Stimulated activated naive CD8-positive, alpha-beta T cell treated with anti-CD3 and anti-CD28 coated beads, Interleukin-15, amount 100 ng/mL, for 72 hours (primary cell): ENCODE measurements at regions not wholly inside any gene's neighbourhood (a gene's known extent, or its start where the extent isn't known, plus 50 kb on each side); places are given as distances from the start of the nearest gene placed in this dataset.

Experiments used
- ATAC-seq: fragments of 150-1000 bp; cut with Tn5 transposase; 2 replicates; pipeline ENCODE4 v1.10.0; 2021; ENCODE audit warnings: mild to moderate bottlenecking, moderate library complexity
- DNase-seq, 2 donors: peaks; one replicate each; pipeline ENCODE4 v3.0.0; 2021 to 2022
- H3K27ac Mint-ChIP-seq, 2 donors: one replicate each; pipeline ENCODE4 v1.8.0; 2022; ENCODE audit warnings: mild to moderate bottlenecking in 2 of 2, mixed read lengths in 2 of 2, moderate library complexity in 2 of 2
- H3K27me3 Mint-ChIP-seq: one replicate; pipeline ENCODE4 v1.8.0; 2022; ENCODE audit warnings: mixed read lengths
- H3K4me1 Mint-ChIP-seq: one replicate; pipeline ENCODE4 v1.8.0; 2022; ENCODE audit warnings: mild to moderate bottlenecking, mixed read lengths
- H3K4me3 Mint-ChIP-seq, 2 donors: one replicate each; pipeline ENCODE4 v1.8.0; 2022; ENCODE audit warnings: mild to moderate bottlenecking in 2 of 2, mixed read lengths in 2 of 2, moderate library complexity in 1 of 2
- H3K9me3 Mint-ChIP-seq, 2 donors: one replicate each; pipeline ENCODE4 v1.8.0; 2022; ENCODE audit warnings: mixed read lengths in 2 of 2

GRCh38 chr6:137736048-137736818 is 130.8 kb upstream of the TNFAIP3 start:
- Mint-ChIP-seq H3K27me3 (peaks cover 23% of the 10 kb centered on the region), H3K9me3 (no peaks in the 10 kb centered on the region), H3K27ac (no peak overlapping the region), H3K4me1 (peaks cover 12% of the 10 kb centered on the region), H3K4me3 (no peak overlapping the region)
- no peak for DNase-seq
- ATAC-seq = peak; percentile 67

GRCh38 chr6:137736911-137737310 is 130.1 kb upstream of the TNFAIP3 start:
- H3K27ac Mint-ChIP-seq = no peak overlapping the region
- DNase-seq = no peak
- peaks cover 22% of the 10 kb centered on the region for H3K27me3 Mint-ChIP-seq
- peaks cover 12% of the 10 kb centered on the region for H3K4me1 Mint-ChIP-seq
- no peak for ATAC-seq
- H3K4me3 Mint-ChIP-seq = no peak overlapping the region
- H3K9me3 Mint-ChIP-seq = no peaks in the 10 kb centered on the region

GRCh38 chr6:137737836-137738596 is 129.0 kb upstream of the TNFAIP3 start:
- Mint-ChIP-seq H3K27me3 (peaks cover 16% of the 10 kb centered on the region), H3K4me1 (peaks cover 12% of the 10 kb centered on the region), H3K4me3 (no peak overlapping the region), H3K27ac (no peak overlapping the region), H3K9me3 (no peaks in the 10 kb centered on the region)
- no peak for DNase-seq
- no peak for ATAC-seq

GRCh38 chr6:137738931-137739504 is 128.0 kb upstream of the TNFAIP3 start:
- Mint-ChIP-seq H3K4me3 (no peak overlapping the region), H3K27ac (no peak overlapping the region), H3K4me1 (peaks cover 12% of the 10 kb centered on the region), H3K27me3 (peaks cover 12% of the 10 kb centered on the region), H3K9me3 (no peaks in the 10 kb centered on the region)
- ATAC-seq (no peak), DNase-seq (no peak)

GRCh38 chr6:137739544-137739943 is 127.5 kb upstream of the TNFAIP3 start:
- peaks cover 14% of the 10 kb centered on the region for H3K4me1 Mint-ChIP-seq
- H3K4me3 Mint-ChIP-seq = no peak overlapping the region
- DNase-seq = no peak
- H3K27ac Mint-ChIP-seq = no peak overlapping the region
- peaks cover 8% of the 10 kb centered on the region for H3K27me3 Mint-ChIP-seq
- no peaks in the 10 kb centered on the region for H3K9me3 Mint-ChIP-seq
- no peak for ATAC-seq

- no peak overlapping the region for H3K27ac Mint-ChIP-seq
- H3K4me3 Mint-ChIP-seq = no peak overlapping the region
- DNase-seq (no peak), ATAC-seq (no peak)
- H3K4me1 Mint-ChIP-seq = peaks cover 21% of the 10 kb centered on the region
- peaks cover 8% of the 10 kb centered on the region for H3K27me3 Mint-ChIP-seq
- no peaks in the 10 kb centered on the region for H3K9me3 Mint-ChIP-seq
These were observed 126.8 kb upstream of the TNFAIP3 start for GRCh38 chr6:137740091-137740755.

- Mint-ChIP-seq H3K27me3 (peaks cover 8% of the 10 kb centered on the region), H3K9me3 (no peaks in the 10 kb centered on the region), H3K4me3 (no peak overlapping the region), H3K4me1 (peaks cover 25% of the 10 kb centered on the region), H3K27ac (no peak overlapping the region)
- ATAC-seq = no peak
- DNase-seq = no peak
These were observed 125.9 kb upstream of the TNFAIP3 start for GRCh38 chr6:137740967-137741761.

- H3K4me3 Mint-ChIP-seq = no peak overlapping the region
- H3K9me3 Mint-ChIP-seq = no peaks in the 10 kb centered on the region
- peaks cover 8% of the 10 kb centered on the region for H3K27me3 Mint-ChIP-seq
- DNase-seq = no peak
- no peak overlapping the region for H3K27ac Mint-ChIP-seq
- ATAC-seq = no peak
- peaks cover 20% of the 10 kb centered on the region for H3K4me1 Mint-ChIP-seq
These were observed 123.6 kb upstream of the TNFAIP3 start for GRCh38 chr6:137743493-137743892.

GRCh38 chr6:137744877-137745276 is 122.2 kb upstream of the TNFAIP3 start:
- H3K4me1 Mint-ChIP-seq = peaks cover 20% of the 10 kb centered on the region
- no peaks in the 10 kb centered on the region for H3K9me3 Mint-ChIP-seq
- no peak overlapping the region for H3K4me3 Mint-ChIP-seq
- H3K27ac Mint-ChIP-seq = no peak overlapping the region
- no peak for DNase-seq
- no peak for ATAC-seq
- no peaks in the 10 kb centered on the region for H3K27me3 Mint-ChIP-seq

- Mint-ChIP-seq H3K27ac (no peak overlapping the region), H3K9me3 (no peaks in the 10 kb centered on the region), H3K4me1 (peaks cover 20% of the 10 kb centered on the region), H3K4me3 (no peak overlapping the region), H3K27me3 (no peaks in the 10 kb centered on the region)
- DNase-seq (no peak), ATAC-seq (no peak)
These were observed 121.7 kb upstream of the TNFAIP3 start for GRCh38 chr6:137745321-137745720.

- no peaks in the 10 kb centered on the region for H3K9me3 Mint-ChIP-seq
- H3K4me3 Mint-ChIP-seq = no peak overlapping the region
- ATAC-seq (no peak), DNase-seq (no peak)
- no peaks in the 10 kb centered on the region for H3K27me3 Mint-ChIP-seq
- H3K27ac Mint-ChIP-seq = no peak overlapping the region
- peaks cover 20% of the 10 kb centered on the region for H3K4me1 Mint-ChIP-seq
These were observed 120.8 kb upstream of the TNFAIP3 start for GRCh38 chr6:137746264-137746663.

GRCh38 chr6:137749696-137750211 is 117.3 kb upstream of the TNFAIP3 start:
- Mint-ChIP-seq H3K27ac (no peak overlapping the region), H3K4me3 (no peak overlapping the region), H3K9me3 (no peaks in the 10 kb centered on the region), H3K4me1 (peaks cover 16% of the 10 kb centered on the region), H3K27me3 (no peaks in the 10 kb centered on the region)
- ATAC-seq (no peak), DNase-seq (no peak)

GRCh38 chr6:137750297-137750696 is 116.8 kb upstream of the TNFAIP3 start:
- peaks cover 11% of the 10 kb centered on the region for H3K4me1 Mint-ChIP-seq
- no peaks in the 10 kb centered on the region for H3K9me3 Mint-ChIP-seq
- H3K27ac Mint-ChIP-seq = no peak overlapping the region

GRCh38 chr6:137751768-137752560 is 115.1 kb upstream of the TNFAIP3 start:
- DNase-seq = no peak
- peaks cover 5% of the 10 kb centered on the region for H3K27me3 Mint-ChIP-seq
- peaks cover 6% of the 10 kb centered on the region for H3K4me1 Mint-ChIP-seq
- H3K4me3 Mint-ChIP-seq = no peak overlapping the region
- H3K27ac Mint-ChIP-seq = no peak overlapping the region
- no peak for ATAC-seq
- H3K9me3 Mint-ChIP-seq = no peaks in the 10 kb centered on the region

More at GRCh38 chr6:137750297-137750696, 116.8 kb upstream of the TNFAIP3 start:
- DNase-seq = no peak
- Mint-ChIP-seq H3K27me3 (no peaks in the 10 kb centered on the region), H3K4me3 (no peak overlapping the region)
- no peak for ATAC-seq
